IMR-90 (cell line): ENCODE measurements at regions not wholly inside any gene's neighbourhood (a gene's known extent, or its start where the extent isn't known, plus 50 kb on each side); places are given as distances from the start of the nearest gene placed in this dataset.

ENCODE experiments used
- ATAC-seq: fragments of 200-7000 bp; cut with Tn5 transposase; 2 replicates; pipeline ENCODE4 v1.9.1; 2020; ENCODE audit warnings: low read depth, mild to moderate bottlenecking, moderate library complexity
- BruUV-seq: library from RNA; stranded (reverse); fragments of 400-500 nt; replicated peaks from 2 replicates; lab custom pipeline; 2021; lab: Mats Ljungman, UMichigan
- CTCF ChIA-PET: fragments of 300-600 bp; formaldehyde crosslinking; extraction: SDS; loops from one replicate; lab custom pipeline; 2021; ENCODE audit warnings: antibody characterized with exemption; lab: Yijun Ruan, JAX
- POLR2A ChIA-PET: fragments of 300-600 bp; sonication (Branson Sonifier 250); formaldehyde crosslinking; loops from one replicate; lab custom pipeline; 2022; ENCODE audit warnings: antibody characterized with exemption; ENCODE audit not compliant: unreplicated experiment; lab: Charles Lee
- DNase-seq: peaks from one replicate; pipeline ENCODE4 v3.0.0; 2013
- H2AFZ ChIP-seq: replicated peaks from 2 replicates; pipeline ENCODE3; 2013; ENCODE audit warnings: low read length, mild to moderate bottlenecking; ENCODE audit not compliant: poor library complexity
- H2AK5ac ChIP-seq: 2 replicates; pipeline ENCODE4 v1.6.1; 2013; ENCODE audit warnings: low read depth, low read length, inconsistent platforms
- H2AK9ac ChIP-seq: replicated peaks from 2 replicates; pipeline ENCODE3; 2013; ENCODE audit warnings: mild to moderate bottlenecking, low read depth, low read length, moderate library complexity; ENCODE audit not compliant: poor library complexity
- H2BK120ac ChIP-seq: 2 replicates; pipeline ENCODE4 v1.6.1; 2013; ENCODE audit warnings: low read depth, low read length, inconsistent platforms
- H2BK15ac ChIP-seq: 3 replicates; pipeline ENCODE4 v1.6.1; 2013; ENCODE audit warnings: low read depth, low read length, inconsistent platforms
- H2BK20ac ChIP-seq: 2 replicates; pipeline ENCODE4 v1.6.1; 2013; ENCODE audit warnings: low read depth, mild to moderate bottlenecking, inconsistent platforms, low read length, moderate library complexity
- H2BK5ac ChIP-seq: 2 replicates; pipeline ENCODE4 v1.6.1; 2013; ENCODE audit warnings: mild to moderate bottlenecking, low read depth, low read length, inconsistent platforms; ENCODE audit not compliant: poor library complexity, severe bottlenecking
- H3K14ac ChIP-seq: replicated peaks from 2 replicates; pipeline ENCODE4 v1.6.1; 2013; ENCODE audit warnings: low read depth, low read length, inconsistent platforms
- H3K18ac ChIP-seq: 2 replicates; pipeline ENCODE4 v1.6.1; 2013; ENCODE audit warnings: low read depth, low read length, control low read depth
- H3K23ac ChIP-seq: 2 replicates; pipeline ENCODE4 v1.6.1; 2013; ENCODE audit warnings: low read depth, low read length, inconsistent platforms
- H3K27ac ChIP-seq: 2 replicates; pipeline ENCODE4 v1.5.1; 2013; ENCODE audit warnings: mild to moderate bottlenecking, control low read depth, low read length; ENCODE audit not compliant: insufficient read depth
- H3K27me3 ChIP-seq: 2 replicates; pipeline ENCODE4 v1.6.1; 2013; ENCODE audit warnings: low read length; ENCODE audit not compliant: control insufficient read depth, insufficient read depth
- H3K36me3 ChIP-seq: 2 replicates; pipeline ENCODE4 v1.6.1; 2013; ENCODE audit warnings: low read length, mixed read lengths; ENCODE audit not compliant: control insufficient read depth, insufficient read depth
- H3K4ac ChIP-seq: 2 replicates; pipeline ENCODE4 v1.6.1; 2013; ENCODE audit warnings: low read depth, low read length, inconsistent platforms
- H3K4me1 ChIP-seq: 2 replicates; pipeline ENCODE4 v1.6.1; 2013; ENCODE audit warnings: low read length, mixed read lengths; ENCODE audit not compliant: control insufficient read depth, insufficient read depth
- H3K4me2 ChIP-seq: 2 replicates; pipeline ENCODE4 v1.6.1; 2013; ENCODE audit warnings: low read depth, mild to moderate bottlenecking, control low read depth, low read length, moderate library complexity
- H3K4me3 ChIP-seq: 2 replicates; pipeline ENCODE4 v1.5.1; 2013; ENCODE audit warnings: low read depth, mild to moderate bottlenecking, control low read depth, low read length, moderate library complexity; ENCODE audit not compliant: insufficient read depth
- H3K56ac ChIP-seq: 2 replicates; pipeline ENCODE4 v1.6.1; 2013; ENCODE audit warnings: low read length, inconsistent platforms; ENCODE audit not compliant: insufficient read depth; ENCODE audit errors: extremely low read depth
- H3K79me1 ChIP-seq, 2 experiments: 2 replicates each; pipeline ENCODE4 v1.6.1; 2013; ENCODE audit warnings: low read length in 2 of 2, inconsistent platforms in 1 of 2, low read depth in 1 of 2
- H3K9ac ChIP-seq: 2 replicates; pipeline ENCODE4 v1.6.1; 2013; ENCODE audit warnings: low read depth, low read length, control low read depth
- H3K9me1 ChIP-seq: 2 replicates; pipeline ENCODE4 v1.6.1; 2013; ENCODE audit warnings: low read length, inconsistent platforms; ENCODE audit not compliant: insufficient read depth
- H3K9me3 ChIP-seq: 2 replicates; pipeline ENCODE4 v1.6.1; 2013; ENCODE audit warnings: low read length; ENCODE audit not compliant: control insufficient read depth, insufficient read depth
- H4K20me1 ChIP-seq: 2 replicates; pipeline ENCODE4 v1.6.1; 2013; ENCODE audit warnings: low read length, inconsistent platforms; ENCODE audit not compliant: insufficient read depth
- H4K5ac ChIP-seq: 2 replicates; pipeline ENCODE4 v1.6.1; 2013; ENCODE audit warnings: mild to moderate bottlenecking, low read depth, low read length, control low read depth
- H4K8ac ChIP-seq, 2 experiments: 2 replicates each; pipeline ENCODE4 v1.6.1; 2013; ENCODE audit warnings: low read depth in 2 of 2, low read length in 2 of 2, control low read depth in 1 of 2, inconsistent platforms in 1 of 2
- H4K91ac ChIP-seq: 2 replicates; pipeline ENCODE4 v1.6.1; 2013; ENCODE audit warnings: low read depth, low read length, inconsistent platforms; ENCODE audit not compliant: insufficient read depth
- BHLHE40 ChIP-seq: fragments of 150-350 bp; IDR thresholded peaks from 2 replicates; pipeline ENCODE4 v1.6.1; 2016; ENCODE audit warnings: mild to moderate bottlenecking, low read depth, low read length
- CHD1 ChIP-seq: IDR thresholded peaks from 2 replicates; pipeline ENCODE4 v1.6.1; 2012; ENCODE audit warnings: low read depth, low read length, improper control_type of control experiment
- FOS ChIP-seq: fragments of 150-350 bp; IDR thresholded peaks from 2 replicates; pipeline ENCODE4 v1.6.1; 2016; ENCODE audit warnings: low read depth, low read length
- MAZ ChIP-seq: IDR thresholded peaks from 2 replicates; pipeline ENCODE4 v1.6.1; 2012; ENCODE audit warnings: low read depth, mild to moderate bottlenecking, low read length, improper control_type of control experiment, moderate library complexity, borderline replicate concordance
- NFE2L2 ChIP-seq: fragments of 150-350 bp; IDR thresholded peaks from 2 replicates; pipeline ENCODE4 v1.6.1; 2016; ENCODE audit warnings: low read depth, mild to moderate bottlenecking, low read length
- POLR2A ChIP-seq: IDR thresholded peaks from 2 replicates; pipeline ENCODE4 v1.6.1; 2012; ENCODE audit warnings: mild to moderate bottlenecking, low read depth, low read length
- RAD21 ChIP-seq: IDR thresholded peaks from 2 replicates; pipeline ENCODE4 v1.6.1; 2012; ENCODE audit warnings: low read length, improper control_type of control experiment
- RFX5 ChIP-seq: IDR thresholded peaks from 2 replicates; pipeline ENCODE4 v1.8.0; 2012; ENCODE audit warnings: low read depth, mild to moderate bottlenecking, low read length, moderate library complexity
- WGBS, 2 experiments: methylation state at CpG; one replicate each; pipeline versions ENCODE4 v1.1.5 to v1.1.7; 2013; ENCODE audit warnings: missing lambda C conversion rate in 2 of 2; ENCODE audit not compliant: insufficient read length in 1 of 2; ENCODE audit errors: extremely low coverage in 2 of 2; 5-methylcytosine and 5-hydroxymethylcytosine counted together
- dilution Hi-C: fragments of 300-500 bp; cut with HindIII; formaldehyde crosslinking; loops from one replicate; pipeline ENCODE4 v1.14.3; 2018; ENCODE audit warnings: low sequenced_read_pairs; ENCODE audit not compliant: unreplicated experiment
- in situ Hi-C: fragments of 300-500 bp; cut with MboI; formaldehyde crosslinking; loops from 3 replicates; pipeline ENCODE4 v1.14.3; 2019; ENCODE audit warnings: low sequenced_read_pairs, inconsistent platforms, mixed read lengths
- intact Hi-C: fragments of 100-400 bp; cut with micrococcal nuclease; formaldehyde crosslinking; loops from 2 replicates; pipeline ENCODE4 v1.10.0; 2022

DNA sequence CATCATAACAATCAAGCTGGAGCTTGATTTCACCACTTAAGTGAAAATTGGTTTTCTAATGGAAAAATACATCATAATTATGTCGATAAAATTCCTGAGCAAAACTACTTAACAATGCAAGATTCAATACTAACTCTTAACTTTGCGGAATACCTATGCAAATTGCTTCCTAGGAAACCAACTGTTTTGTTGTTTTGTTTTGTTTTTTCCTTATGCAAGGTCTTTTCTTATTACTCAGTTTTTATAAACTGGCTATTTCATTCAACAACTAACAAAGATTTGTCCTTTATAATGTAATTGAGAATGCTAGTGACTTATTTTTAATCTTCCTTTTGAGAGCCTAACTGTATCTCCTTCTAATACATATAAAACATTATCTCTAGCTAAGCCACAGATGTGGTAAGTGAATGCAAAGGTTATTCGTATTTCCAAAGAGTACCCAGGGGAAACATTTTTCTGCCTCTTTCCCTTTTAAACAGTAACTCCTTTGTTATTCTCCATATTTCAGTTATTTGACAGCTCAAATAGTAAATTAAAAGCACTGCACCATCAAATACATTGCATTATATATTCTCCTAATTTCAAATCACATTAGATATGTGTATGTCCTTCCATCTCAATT, 609.4 kb downstream of the SLCO4C1 start:
- no peak for DNase-seq
- H4K20me1 ChIP-seq, result no peaks in the 10 kb centered on the region
- no peak overlapping the region for H3K4ac ChIP-seq
- H2BK120ac ChIP-seq, result no peak overlapping the region
- H3K9me1 ChIP-seq, result no peaks in the 10 kb centered on the region
- no peak overlapping the region for H2BK15ac ChIP-seq
- no peak for ATAC-seq
- dilution Hi-C loops (no loop called here), intact Hi-C loops (no loop called here), in situ Hi-C loops (no loop called here)
- H3K14ac ChIP-seq, result no peak overlapping the region
- no TSS peak for BruUV-seq
- H3K23ac ChIP-seq, result no peak overlapping the region
- H3K79me1 ChIP-seq, result no peaks in the 10 kb centered on the region
- H2AK5ac ChIP-seq, result no peak overlapping the region
- H3K9ac ChIP-seq, result no peak overlapping the region
- H3K9me3 ChIP-seq, result 0 out of 2 replicates have a peak, but pooled peaks cover 1% of the 10 kb centered on the region
- ChIA-PET POLR2A (no interaction called here), CTCF (no interaction called here)
- no peak overlapping the region for H3K4me3 ChIP-seq
- H2AK9ac ChIP-seq, result no peak overlapping the region
- H2BK5ac ChIP-seq, result no peak overlapping the region
- H3K4me2 ChIP-seq, result no peak overlapping the region
- H3K18ac ChIP-seq, result no peak overlapping the region
- TF ChIP-seq RFX5, result no peak
- no peak for TF ChIP-seq FOS
- TF ChIP-seq BHLHE40, result no peak
- TF ChIP-seq NFE2L2, result no peak
- TF ChIP-seq POLR2A, result no peak
- no peak for TF ChIP-seq CHD1
- TF ChIP-seq MAZ, result no peak
- TF ChIP-seq RAD21, result no peak
- no peak overlapping the region for H3K56ac ChIP-seq
- H3K36me3 ChIP-seq, result no peaks in the 10 kb centered on the region
- no peak overlapping the region for H3K27ac ChIP-seq
- H3K4me1 ChIP-seq, result no peaks in the 10 kb centered on the region
- no CpG with 5 or more reads among the region's 3 CpGs for WGBS, 2 experiments
- H2BK20ac ChIP-seq, result no peak overlapping the region
- no peak overlapping the region for H4K8ac ChIP-seq
- H3K27me3 ChIP-seq, result no peaks in the 10 kb centered on the region
- no peak overlapping the region for H2AFZ ChIP-seq
- H4K5ac ChIP-seq, result no peak overlapping the region
- no peak overlapping the region for H4K91ac ChIP-seq
